ENCODE measurements at regions not wholly inside any gene's neighbourhood (a gene's known extent, or its start where the extent isn't known, plus 50 kb on each side); places are given as distances from the start of the nearest gene placed in this dataset.

DNA sequence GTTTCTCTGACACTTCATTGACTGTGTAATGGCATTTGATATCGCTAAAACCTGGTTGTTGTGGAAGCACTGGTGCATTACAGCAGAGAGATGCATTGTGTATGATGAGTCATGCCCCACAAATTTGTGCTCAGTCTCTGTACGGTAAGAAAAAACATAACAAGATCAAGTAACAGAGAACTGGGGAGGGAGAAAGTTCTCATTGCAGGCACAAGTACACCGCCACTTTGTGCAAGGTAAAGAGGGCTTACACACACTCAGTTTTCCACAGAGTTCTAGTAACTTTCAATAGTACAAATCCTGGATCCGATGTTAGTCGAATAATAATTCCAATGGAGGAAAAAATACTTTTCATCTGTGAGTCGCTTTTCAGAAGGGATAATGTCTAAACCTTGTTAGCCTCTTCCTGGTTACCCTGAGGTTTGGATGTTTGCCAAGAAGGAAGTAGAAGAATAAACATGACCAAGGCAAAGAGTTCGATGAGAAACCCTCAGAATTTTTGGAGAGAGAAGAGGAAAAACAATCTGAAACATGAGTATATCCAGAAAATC, 512.5 kb upstream of the SLIT2 start:
- Histone ChIP-seq H3K4me3 (no peak overlapping the region), H3K27ac (no peak overlapping the region), H3K27me3 (no peaks in the 10 kb centered on the region), H3K4me1 (no peaks in the 10 kb centered on the region), H3K36me3 (no peaks in the 10 kb centered on the region), H3K9me3 (no peaks in the 10 kb centered on the region)
- WGBS, 2 donors (ENCODE audit: low coverage in 1 of 2) = 56 to 57% methylated on average over 6 to 7 of the region's 7 CpGs
- in situ Hi-C loops (cut with MboI; ENCODE audit: low pct_ligation_motif_present in 1 of 4, low pct_unique_long_range_greater_than_20kb in 1 of 4, low sequenced_read_pairs in 3 of 4) = no loop called here
- no peak for TF ChIP-seq POLR2AphosphoS5 (IDR thresholded peaks at IDR 0.05)
- TF ChIP-seq POLR2A (IDR thresholded peaks at IDR 0.05) = no peak
- TF ChIP-seq, protein P1, sequence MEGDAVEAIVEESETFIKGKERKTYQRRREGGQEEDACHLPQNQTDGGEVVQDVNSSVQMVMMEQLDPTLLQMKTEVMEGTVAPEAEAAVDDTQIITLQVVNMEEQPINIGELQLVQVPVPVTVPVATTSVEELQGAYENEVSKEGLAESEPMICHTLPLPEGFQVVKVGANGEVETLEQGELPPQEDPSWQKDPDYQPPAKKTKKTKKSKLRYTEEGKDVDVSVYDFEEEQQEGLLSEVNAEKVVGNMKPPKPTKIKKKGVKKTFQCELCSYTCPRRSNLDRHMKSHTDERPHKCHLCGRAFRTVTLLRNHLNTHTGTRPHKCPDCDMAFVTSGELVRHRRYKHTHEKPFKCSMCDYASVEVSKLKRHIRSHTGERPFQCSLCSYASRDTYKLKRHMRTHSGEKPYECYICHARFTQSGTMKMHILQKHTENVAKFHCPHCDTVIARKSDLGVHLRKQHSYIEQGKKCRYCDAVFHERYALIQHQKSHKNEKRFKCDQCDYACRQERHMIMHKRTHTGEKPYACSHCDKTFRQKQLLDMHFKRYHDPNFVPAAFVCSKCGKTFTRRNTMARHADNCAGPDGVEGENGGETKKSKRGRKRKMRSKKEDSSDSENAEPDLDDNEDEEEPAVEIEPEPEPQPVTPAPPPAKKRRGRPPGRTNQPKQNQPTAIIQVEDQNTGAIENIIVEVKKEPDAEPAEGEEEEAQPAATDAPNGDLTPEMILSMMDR (IDR thresholded peaks at IDR 0.05) = no peak
- TF ChIP-seq EP300 (IDR thresholded peaks at IDR 0.05; ENCODE audit: low read depth) = no peak
- intact Hi-C loops (cut with DNase I; ENCODE audit: low total_unique reads) = no loop called here
- DNase-seq = no peak

DNA sequence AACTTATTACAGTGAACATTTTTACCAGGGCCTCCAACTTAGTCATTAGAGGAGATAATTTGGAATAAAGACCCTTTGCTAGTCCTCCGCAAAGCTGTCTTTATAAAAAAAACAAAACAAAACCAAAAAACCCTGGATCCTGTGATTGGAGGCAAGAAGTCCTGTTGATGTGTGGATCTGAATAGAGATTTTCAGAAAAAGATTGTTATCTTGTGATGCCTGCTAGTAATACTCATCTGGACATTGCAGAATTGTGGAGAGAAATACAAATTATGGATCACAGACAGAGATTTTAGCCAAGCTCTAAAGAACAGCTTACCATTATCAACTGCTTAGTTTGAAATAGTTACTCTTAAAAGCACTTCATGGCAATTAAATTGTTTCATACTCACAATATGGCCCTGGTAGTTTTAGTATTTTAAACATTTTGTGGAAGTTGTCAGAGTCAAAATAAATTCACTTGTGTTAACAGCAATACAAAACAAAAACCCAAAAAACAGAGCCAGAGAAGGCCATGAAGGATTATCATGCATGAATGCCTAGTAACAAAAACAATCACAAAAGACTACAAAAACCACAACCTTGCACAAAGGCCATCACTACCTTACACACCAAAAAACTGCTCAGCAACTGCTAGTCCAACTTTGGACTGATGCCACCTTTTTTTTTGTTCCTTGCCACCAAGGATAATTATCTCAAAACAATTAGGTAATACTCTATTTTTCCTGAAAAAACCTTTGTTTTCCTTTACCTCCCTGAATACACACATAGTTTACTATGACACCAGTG, 514.5 kb upstream of the SLIT2 start:
- no peaks in the 10 kb centered on the region for H3K27me3 ChIP-seq
- no peak overlapping the region for H3K27ac ChIP-seq
- no peaks in the 10 kb centered on the region for H3K36me3 ChIP-seq
- WGBS, 2 donors (ENCODE audit: low coverage in 1 of 2) = 88 to 91% methylated on average over 1 of the region's 1 CpG
- H3K4me1 ChIP-seq = no peaks in the 10 kb centered on the region
- no peak for DNase-seq
- H3K4me3 ChIP-seq = no peak overlapping the region
- intact Hi-C loops (cut with DNase I; ENCODE audit: low total_unique reads) = no loop called here
- TF ChIP-seq, protein P1 (IDR thresholded peaks at IDR 0.05) = no peak
- TF ChIP-seq EP300 (IDR thresholded peaks at IDR 0.05; ENCODE audit: low read depth) (no peak), POLR2AphosphoS5 (IDR thresholded peaks at IDR 0.05) (no peak), POLR2A (IDR thresholded peaks at IDR 0.05) (no peak)
- in situ Hi-C loops (cut with MboI; ENCODE audit: low pct_ligation_motif_present in 1 of 4, low pct_unique_long_range_greater_than_20kb in 1 of 4, low sequenced_read_pairs in 3 of 4) = no loop called here
- H3K9me3 ChIP-seq = no peaks in the 10 kb centered on the region

DNA sequence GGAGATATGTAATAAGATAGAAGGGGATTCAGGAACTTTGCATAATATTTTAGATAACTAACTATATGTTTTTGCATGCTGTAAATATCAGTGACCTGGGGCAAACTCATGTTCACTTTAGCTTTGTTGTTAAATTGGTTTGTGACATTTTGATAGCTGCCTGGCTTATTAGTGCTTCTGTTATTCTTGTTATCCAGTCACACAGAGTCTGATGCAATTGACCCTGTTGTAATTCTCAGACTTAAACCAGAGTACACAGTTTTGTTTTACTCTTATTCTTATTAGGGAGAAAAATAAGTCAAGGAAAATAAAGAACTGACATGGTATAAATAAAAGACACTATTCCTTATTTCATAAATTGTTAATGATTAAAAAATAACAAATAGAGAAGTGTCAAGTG, 516.7 kb upstream of the SLIT2 start:
- Histone ChIP-seq H3K4me3 (no peak overlapping the region), H3K27ac (no peak overlapping the region), H3K9me3 (peaks cover 0 to 5% of the 10 kb centered on the region in 2 donors), H3K27me3 (no peaks in the 10 kb centered on the region), H3K36me3 (no peaks in the 10 kb centered on the region), H3K4me1 (no peaks in the 10 kb centered on the region)
- DNase-seq = no peak
- in situ Hi-C loops (cut with MboI; ENCODE audit: low pct_ligation_motif_present in 1 of 4, low pct_unique_long_range_greater_than_20kb in 1 of 4, low sequenced_read_pairs in 3 of 4) (no loop called here), intact Hi-C loops (cut with DNase I; ENCODE audit: low total_unique reads) (no loop called here)
- TF ChIP-seq EP300 (IDR thresholded peaks at IDR 0.05; ENCODE audit: low read depth) = no peak
- TF ChIP-seq, protein P1 (IDR thresholded peaks at IDR 0.05) = no peak
- no peak for TF ChIP-seq POLR2AphosphoS5 (IDR thresholded peaks at IDR 0.05)
- TF ChIP-seq POLR2A (IDR thresholded peaks at IDR 0.05) = no peak

DNA sequence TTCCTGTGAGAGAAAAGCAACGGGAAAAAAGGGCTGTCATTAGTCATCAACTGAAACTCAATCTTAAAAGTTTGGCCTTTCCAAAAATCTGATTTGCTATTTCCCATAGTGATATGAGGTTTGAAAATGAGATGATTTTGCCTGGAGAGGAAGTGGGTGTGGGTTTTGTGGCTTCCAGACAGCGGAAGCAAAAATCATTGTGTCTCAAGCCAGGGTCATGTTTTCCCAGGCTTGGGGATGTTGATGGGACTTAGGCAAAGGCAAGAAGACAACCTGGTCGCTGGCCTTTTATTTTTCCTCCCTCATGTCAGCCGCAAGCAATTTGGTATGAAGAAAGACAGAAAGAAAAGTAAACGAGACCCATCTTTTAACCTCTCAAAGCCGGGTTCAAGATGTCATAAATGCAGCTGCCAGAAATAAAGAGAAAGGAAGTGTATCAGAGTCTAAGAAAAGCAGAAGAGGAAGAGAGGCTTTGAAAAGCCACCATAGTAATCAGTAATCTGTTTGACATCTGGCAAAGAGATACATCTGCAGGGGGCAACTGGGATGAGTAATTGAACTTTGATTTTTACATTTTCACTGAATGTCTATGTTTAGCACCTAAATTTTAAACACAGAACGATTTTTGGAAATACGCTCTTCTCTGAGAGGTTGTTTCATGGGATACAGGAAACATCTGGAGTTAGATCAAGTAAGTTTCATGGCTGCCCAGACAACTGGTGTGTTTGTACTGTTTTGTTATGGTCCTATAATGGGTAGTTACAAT, 521.6 kb upstream of the SLIT2 start:
- TF ChIP-seq, protein P1 (IDR thresholded peaks at IDR 0.05) = no peak
- TF ChIP-seq POLR2AphosphoS5 (IDR thresholded peaks at IDR 0.05) = no peak
- no peak for TF ChIP-seq POLR2A (IDR thresholded peaks at IDR 0.05)
- TF ChIP-seq EP300 (IDR thresholded peaks at IDR 0.05; ENCODE audit: low read depth) = no peak
- H3K36me3 ChIP-seq = no peaks in the 10 kb centered on the region
- WGBS, 2 donors (ENCODE audit: low coverage in 1 of 2) = 22 to 34% methylated on average over 4 to 8 of the region's 8 CpGs
- no peak overlapping the region for H3K4me3 ChIP-seq
- H3K4me1 ChIP-seq = no peaks in the 10 kb centered on the region
- no peak overlapping the region for H3K27ac ChIP-seq
- in situ Hi-C loops (cut with MboI; ENCODE audit: low pct_ligation_motif_present in 1 of 4, low pct_unique_long_range_greater_than_20kb in 1 of 4, low sequenced_read_pairs in 3 of 4) (no loop called here), intact Hi-C loops (cut with DNase I; ENCODE audit: low total_unique reads) (no loop called here)
- peaks cover 0 to 5% of the 10 kb centered on the region in 2 donors for H3K9me3 ChIP-seq
- no peak for DNase-seq
- no peaks in the 10 kb centered on the region for H3K27me3 ChIP-seq

All from transverse colon (tissue), 4 donors.